IMR-90 (cell line): ENCODE measurements at regions not wholly inside any gene's neighbourhood (a gene's known extent, or its start where the extent isn't known, plus 50 kb on each side); places are given as distances from the start of the nearest gene placed in this dataset.
"Not testable (repeated sequence)": the region's sequence is repeated elsewhere in the genome, so short reads cannot be mapped to it uniquely, and the experiment has no call there.

Experiments
- ATAC-seq: fragments of 200-7000 bp; cut with Tn5 transposase; 2 replicates; pipeline ENCODE4 v1.9.1; 2020; ENCODE audit warnings: low read depth, mild to moderate bottlenecking, moderate library complexity
- BruUV-seq: library from RNA; stranded (reverse); fragments of 400-500 nt; replicated peaks from 2 replicates; lab custom pipeline; 2021; lab: Mats Ljungman, UMichigan
- CTCF ChIA-PET: fragments of 300-600 bp; formaldehyde crosslinking; extraction: SDS; loops from one replicate; lab custom pipeline; 2021; ENCODE audit warnings: antibody characterized with exemption; lab: Yijun Ruan, JAX
- POLR2A ChIA-PET: fragments of 300-600 bp; sonication (Branson Sonifier 250); formaldehyde crosslinking; loops from one replicate; lab custom pipeline; 2022; ENCODE audit warnings: antibody characterized with exemption; ENCODE audit not compliant: unreplicated experiment; lab: Charles Lee
- DNase-seq: peaks from one replicate; pipeline ENCODE4 v3.0.0; 2013
- H2AFZ ChIP-seq: replicated peaks from 2 replicates; pipeline ENCODE3; 2013; ENCODE audit warnings: low read length, mild to moderate bottlenecking; ENCODE audit not compliant: poor library complexity
- H2AK5ac ChIP-seq: 2 replicates; pipeline ENCODE4 v1.6.1; 2013; ENCODE audit warnings: low read depth, low read length, inconsistent platforms
- H2AK9ac ChIP-seq: replicated peaks from 2 replicates; pipeline ENCODE3; 2013; ENCODE audit warnings: mild to moderate bottlenecking, low read depth, low read length, moderate library complexity; ENCODE audit not compliant: poor library complexity
- H2BK120ac ChIP-seq: 2 replicates; pipeline ENCODE4 v1.6.1; 2013; ENCODE audit warnings: low read depth, low read length, inconsistent platforms
- H2BK15ac ChIP-seq: 3 replicates; pipeline ENCODE4 v1.6.1; 2013; ENCODE audit warnings: low read depth, low read length, inconsistent platforms
- H2BK20ac ChIP-seq: 2 replicates; pipeline ENCODE4 v1.6.1; 2013; ENCODE audit warnings: low read depth, mild to moderate bottlenecking, inconsistent platforms, low read length, moderate library complexity
- H2BK5ac ChIP-seq: 2 replicates; pipeline ENCODE4 v1.6.1; 2013; ENCODE audit warnings: mild to moderate bottlenecking, low read depth, low read length, inconsistent platforms; ENCODE audit not compliant: poor library complexity, severe bottlenecking
- H3K14ac ChIP-seq: replicated peaks from 2 replicates; pipeline ENCODE4 v1.6.1; 2013; ENCODE audit warnings: low read depth, low read length, inconsistent platforms
- H3K18ac ChIP-seq: 2 replicates; pipeline ENCODE4 v1.6.1; 2013; ENCODE audit warnings: low read depth, low read length, control low read depth
- H3K23ac ChIP-seq: 2 replicates; pipeline ENCODE4 v1.6.1; 2013; ENCODE audit warnings: low read depth, low read length, inconsistent platforms
- H3K27ac ChIP-seq: 2 replicates; pipeline ENCODE4 v1.5.1; 2013; ENCODE audit warnings: mild to moderate bottlenecking, control low read depth, low read length; ENCODE audit not compliant: insufficient read depth
- H3K27me3 ChIP-seq: 2 replicates; pipeline ENCODE4 v1.6.1; 2013; ENCODE audit warnings: low read length; ENCODE audit not compliant: control insufficient read depth, insufficient read depth
- H3K36me3 ChIP-seq: 2 replicates; pipeline ENCODE4 v1.6.1; 2013; ENCODE audit warnings: low read length, mixed read lengths; ENCODE audit not compliant: control insufficient read depth, insufficient read depth
- H3K4ac ChIP-seq: 2 replicates; pipeline ENCODE4 v1.6.1; 2013; ENCODE audit warnings: low read depth, low read length, inconsistent platforms
- H3K4me1 ChIP-seq: 2 replicates; pipeline ENCODE4 v1.6.1; 2013; ENCODE audit warnings: low read length, mixed read lengths; ENCODE audit not compliant: control insufficient read depth, insufficient read depth
- H3K4me2 ChIP-seq: 2 replicates; pipeline ENCODE4 v1.6.1; 2013; ENCODE audit warnings: low read depth, mild to moderate bottlenecking, control low read depth, low read length, moderate library complexity
- H3K4me3 ChIP-seq: 2 replicates; pipeline ENCODE4 v1.5.1; 2013; ENCODE audit warnings: low read depth, mild to moderate bottlenecking, control low read depth, low read length, moderate library complexity; ENCODE audit not compliant: insufficient read depth
- H3K56ac ChIP-seq: 2 replicates; pipeline ENCODE4 v1.6.1; 2013; ENCODE audit warnings: low read length, inconsistent platforms; ENCODE audit not compliant: insufficient read depth; ENCODE audit errors: extremely low read depth
- H3K79me1 ChIP-seq, 2 experiments: 2 replicates each; pipeline ENCODE4 v1.6.1; 2013; ENCODE audit warnings: low read length in 2 of 2, inconsistent platforms in 1 of 2, low read depth in 1 of 2
- H3K9ac ChIP-seq: 2 replicates; pipeline ENCODE4 v1.6.1; 2013; ENCODE audit warnings: low read depth, low read length, control low read depth
- H3K9me1 ChIP-seq: 2 replicates; pipeline ENCODE4 v1.6.1; 2013; ENCODE audit warnings: low read length, inconsistent platforms; ENCODE audit not compliant: insufficient read depth
- H3K9me3 ChIP-seq: 2 replicates; pipeline ENCODE4 v1.6.1; 2013; ENCODE audit warnings: low read length; ENCODE audit not compliant: control insufficient read depth, insufficient read depth
- H4K20me1 ChIP-seq: 2 replicates; pipeline ENCODE4 v1.6.1; 2013; ENCODE audit warnings: low read length, inconsistent platforms; ENCODE audit not compliant: insufficient read depth
- H4K5ac ChIP-seq: 2 replicates; pipeline ENCODE4 v1.6.1; 2013; ENCODE audit warnings: mild to moderate bottlenecking, low read depth, low read length, control low read depth
- H4K8ac ChIP-seq, 2 experiments: 2 replicates each; pipeline ENCODE4 v1.6.1; 2013; ENCODE audit warnings: low read depth in 2 of 2, low read length in 2 of 2, control low read depth in 1 of 2, inconsistent platforms in 1 of 2
- H4K91ac ChIP-seq: 2 replicates; pipeline ENCODE4 v1.6.1; 2013; ENCODE audit warnings: low read depth, low read length, inconsistent platforms; ENCODE audit not compliant: insufficient read depth
- CEBPB ChIP-seq: IDR thresholded peaks from 2 replicates; pipeline ENCODE4 v1.6.1; 2012; ENCODE audit warnings: low read depth, low read length, improper control_type of control experiment
- CTCF ChIP-seq: conservative IDR thresholded peaks from 2 replicates; pipeline ENCODE4 v1.5.1; 2012; ENCODE audit warnings: mild to moderate bottlenecking, low read depth, low read length, improper control_type of control experiment
- MXI1 ChIP-seq: IDR thresholded peaks from 2 replicates; pipeline ENCODE4 v1.6.1; 2012; ENCODE audit warnings: low read depth, mild to moderate bottlenecking, low read length, moderate library complexity, borderline replicate concordance
- NFE2L2 ChIP-seq: fragments of 150-350 bp; IDR thresholded peaks from 2 replicates; pipeline ENCODE4 v1.6.1; 2016; ENCODE audit warnings: low read depth, mild to moderate bottlenecking, low read length
- RAD21 ChIP-seq: IDR thresholded peaks from 2 replicates; pipeline ENCODE4 v1.6.1; 2012; ENCODE audit warnings: low read length, improper control_type of control experiment
- WGBS, 2 experiments: methylation state at CpG; one replicate each; pipeline versions ENCODE4 v1.1.5 to v1.1.7; 2013; ENCODE audit warnings: missing lambda C conversion rate in 2 of 2; ENCODE audit not compliant: insufficient read length in 1 of 2; ENCODE audit errors: extremely low coverage in 2 of 2; 5-methylcytosine and 5-hydroxymethylcytosine counted together
- dilution Hi-C: fragments of 300-500 bp; cut with HindIII; formaldehyde crosslinking; loops from one replicate; pipeline ENCODE4 v1.14.3; 2018; ENCODE audit warnings: low sequenced_read_pairs; ENCODE audit not compliant: unreplicated experiment
- in situ Hi-C: fragments of 300-500 bp; cut with MboI; formaldehyde crosslinking; loops from 3 replicates; pipeline ENCODE4 v1.14.3; 2019; ENCODE audit warnings: low sequenced_read_pairs, inconsistent platforms, mixed read lengths
- intact Hi-C: fragments of 100-400 bp; cut with micrococcal nuclease; formaldehyde crosslinking; loops from 2 replicates; pipeline ENCODE4 v1.10.0; 2022

GRCh38 chr14:106460916-106461315 lies 934.5 kb downstream of the TMEM121 start:
- Histone ChIP-seq H3K14ac (no peak overlapping the region), H3K9me1 (no peaks in the 10 kb centered on the region), H3K4me3 (no peak overlapping the region), H2BK15ac (no peak overlapping the region), H2BK20ac (no peak overlapping the region), H2BK5ac (no peak overlapping the region), H3K18ac (no peak overlapping the region), H3K56ac (no peak overlapping the region), H4K8ac (no peak overlapping the region), H3K27me3 (no peaks in the 10 kb centered on the region), H4K5ac (no peak overlapping the region), H2AK9ac (no peak overlapping the region), H2AK5ac (no peak overlapping the region), H3K9ac (no peak overlapping the region), H3K9me3 (peaks cover 23% of the 10 kb centered on the region), H3K4me1 (no peaks in the 10 kb centered on the region), H4K20me1 (no peaks in the 10 kb centered on the region), H4K91ac (no peak overlapping the region), H3K4me2 (no peak overlapping the region), H3K4ac (no peak overlapping the region), H2BK120ac (no peak overlapping the region), H3K27ac (no peak overlapping the region), H2AFZ (no peak overlapping the region), H3K23ac (no peak overlapping the region), H3K79me1 (no peaks in the 10 kb centered on the region), H3K36me3 (no peaks in the 10 kb centered on the region)
- intact Hi-C loops, result no loop called here
- CTCF ChIA-PET, result no interaction called here
- ATAC-seq (no peak), DNase-seq (no peak)
- in situ Hi-C loops, result no loop called here
- WGBS, 2 experiments, result no CpG with 5 or more reads among the region's 25 CpGs
- dilution Hi-C loops, result no loop called here
- no TSS peak for BruUV-seq
- POLR2A ChIA-PET, result no interaction called here
- no peak for TF ChIP-seq RAD21
- TF ChIP-seq NFE2L2, result no peak
- no peak for TF ChIP-seq CTCF
- no peak for TF ChIP-seq CEBPB
- no peak for TF ChIP-seq MXI1

GRCh38 chr14:106466483-106466882 lies 940.1 kb downstream of the TMEM121 start:
- intact Hi-C loops, H4K5ac ChIP-seq, H2AK5ac ChIP-seq, H3K27me3 ChIP-seq, CTCF ChIA-PET, H3K14ac ChIP-seq, H2BK20ac ChIP-seq, H3K23ac ChIP-seq, dilution Hi-C loops, H2BK5ac ChIP-seq, BruUV-seq, ATAC-seq, H4K91ac ChIP-seq, H4K8ac ChIP-seq, H3K79me1 ChIP-seq, H2BK15ac ChIP-seq, H3K56ac ChIP-seq, POLR2A ChIA-PET, in situ Hi-C loops, H3K27ac ChIP-seq, H3K9ac ChIP-seq, H3K9me3 ChIP-seq, DNase-seq, H3K36me3 ChIP-seq, H3K4ac ChIP-seq, H2BK120ac ChIP-seq, H2AK9ac ChIP-seq, H3K4me3 ChIP-seq, H4K20me1 ChIP-seq, H3K4me1 ChIP-seq, H3K9me1 ChIP-seq, H3K18ac ChIP-seq, H2AFZ ChIP-seq, H3K4me2 ChIP-seq: not testable (repeated sequence)
- WGBS, 2 experiments, result no CpG with 5 or more reads among the region's 4 CpGs
